Colon (tissue), 2 donors: ENCODE measurements at regions not wholly inside any gene's neighbourhood (a gene's known extent, or its start where the extent isn't known, plus 50 kb on each side); places are given as distances from the start of the nearest gene placed in this dataset.

Experiments used
- FAIRE-seq: peaks from 2 replicates; lab custom pipeline; 2012; peaks lifted over from hg19 to GRCh38; lab: Jason Lieb, UNC
- donor health status: control.
- donor health status: control.

GRCh38 chr6:26216359-26216885, 129.2 kb downstream of the HFE start:
- peak; percentile 94 for FAIRE-seq

DNA sequence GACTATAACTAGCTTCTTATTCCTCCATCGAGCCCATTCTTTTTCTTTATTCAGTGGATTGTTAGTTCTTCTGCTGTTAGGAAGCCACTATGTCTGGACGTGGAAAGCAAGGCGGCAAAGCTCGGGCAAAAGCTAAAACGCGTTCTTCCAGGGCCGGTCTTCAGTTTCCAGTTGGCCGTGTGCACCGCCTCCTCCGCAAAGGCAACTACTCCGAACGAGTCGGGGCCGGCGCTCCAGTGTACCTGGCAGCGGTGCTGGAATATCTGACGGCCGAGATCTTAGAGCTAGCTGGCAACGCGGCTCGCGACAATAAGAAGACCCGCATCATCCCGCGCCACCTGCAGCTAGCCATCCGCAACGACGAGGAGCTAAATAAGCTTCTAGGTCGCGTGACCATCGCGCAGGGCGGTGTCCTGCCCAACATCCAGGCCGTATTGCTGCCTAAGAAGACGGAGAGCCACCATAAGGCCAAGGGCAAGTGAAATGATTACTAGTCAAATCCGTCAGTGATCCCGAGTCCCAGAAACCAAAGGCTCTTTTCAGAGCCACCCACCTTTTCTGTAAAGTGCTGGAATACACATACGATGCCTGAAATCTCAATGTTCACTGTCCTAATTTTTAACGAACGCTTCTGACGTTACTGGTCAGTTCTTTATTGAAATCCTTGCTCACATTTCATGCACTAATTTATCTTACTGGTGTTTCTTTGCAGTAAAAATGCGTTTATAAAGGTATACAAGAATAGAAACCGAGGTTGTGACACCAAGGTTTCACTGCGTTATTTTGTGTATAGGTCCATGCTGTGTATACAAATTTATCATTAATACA, 129.9 kb downstream of the HFE start:
- FAIRE-seq: no peak

- FAIRE-seq: no peak
Measured at GRCh38 chr6:26217714-26218075, 130.5 kb downstream of the HFE start.

DNA sequence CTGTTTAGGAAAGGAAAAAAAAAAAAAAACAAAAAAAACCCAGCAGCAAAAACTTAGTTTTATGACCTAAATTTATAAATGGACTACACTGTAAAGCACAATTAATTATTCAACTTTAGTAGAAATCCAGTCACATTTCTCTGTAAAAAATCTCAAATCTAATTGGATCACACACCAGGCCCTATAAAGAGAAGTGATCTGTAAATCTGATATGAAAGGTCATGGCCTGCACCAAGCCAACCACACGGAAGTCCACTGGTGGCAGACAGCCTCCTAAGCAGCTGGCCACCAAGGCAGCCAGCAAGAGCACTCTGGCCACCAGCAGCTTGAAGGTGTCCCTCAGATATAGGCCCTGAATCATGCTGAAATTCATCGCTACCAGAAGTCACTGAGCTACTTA, 131.6 kb downstream of the HFE start:
- FAIRE-seq: no peak

DNA sequence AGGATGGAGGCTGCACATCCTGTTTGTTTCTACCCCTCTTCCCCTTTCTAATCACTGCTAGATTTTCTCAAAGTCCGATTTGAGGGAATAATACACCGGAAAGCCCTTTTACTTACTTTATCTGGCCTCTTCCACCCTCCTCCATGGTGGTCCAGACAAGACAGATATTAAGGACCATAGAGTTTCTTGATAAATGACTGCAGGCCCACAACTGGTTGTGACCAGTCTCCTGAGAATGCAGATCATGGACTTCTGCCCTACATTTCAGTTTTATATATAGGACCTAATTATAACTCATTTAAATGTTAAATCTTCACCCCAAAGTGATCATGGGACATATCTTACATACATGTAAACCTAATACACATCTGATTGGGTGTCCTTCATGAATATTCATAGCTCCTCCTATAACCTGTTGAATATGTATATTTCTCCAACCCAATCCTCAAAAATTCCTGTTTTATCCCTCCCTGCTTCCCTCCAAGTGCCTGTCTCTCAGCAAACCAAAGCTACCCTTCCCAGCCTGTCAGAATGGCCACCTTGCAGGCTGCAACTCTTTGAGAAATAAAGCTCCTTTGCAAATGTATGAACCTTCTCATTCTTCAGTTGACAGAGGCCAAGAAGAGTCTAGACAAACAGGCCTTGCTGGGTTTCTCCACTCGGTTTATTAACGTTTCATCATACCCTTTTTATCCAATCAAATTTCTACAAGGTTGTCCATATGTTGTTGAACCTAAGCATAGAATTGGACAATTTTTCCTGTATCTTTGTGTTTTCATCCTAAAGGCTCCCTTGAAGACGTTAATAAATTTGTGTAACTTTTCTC, 133.1 kb downstream of the HFE start:
- FAIRE-seq: no peak

- no peak for FAIRE-seq
Measured at GRCh38 chr6:26221186-26221585, 134.0 kb downstream of the HFE start.

DNA sequence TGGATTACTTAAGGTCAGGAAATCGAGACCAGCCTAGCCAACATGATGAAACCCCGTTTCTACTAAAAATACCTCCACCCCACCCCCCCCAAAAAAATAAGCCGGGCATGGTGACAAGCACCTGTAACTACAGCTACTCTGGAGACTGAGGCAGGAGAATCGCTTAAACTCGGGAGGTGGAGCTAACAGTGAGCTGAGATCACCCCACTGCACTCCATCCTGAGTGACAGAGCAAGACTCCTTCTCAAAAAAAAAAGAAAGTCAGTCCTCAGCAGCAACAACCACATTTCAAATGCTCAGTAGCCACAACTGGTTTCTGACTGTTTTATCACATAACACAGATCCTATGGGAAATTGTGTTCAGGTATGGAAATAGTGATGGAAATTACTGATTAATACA, 135.3 kb downstream of the HFE start:
- FAIRE-seq: no peak

- FAIRE-seq: no peak
Measured at GRCh38 chr6:26223228-26223627, 136.0 kb downstream of the HFE start.

- FAIRE-seq: peak; percentile 90
Measured at GRCh38 chr6:26223650-26224546, 136.7 kb downstream of the HFE start.

DNA sequence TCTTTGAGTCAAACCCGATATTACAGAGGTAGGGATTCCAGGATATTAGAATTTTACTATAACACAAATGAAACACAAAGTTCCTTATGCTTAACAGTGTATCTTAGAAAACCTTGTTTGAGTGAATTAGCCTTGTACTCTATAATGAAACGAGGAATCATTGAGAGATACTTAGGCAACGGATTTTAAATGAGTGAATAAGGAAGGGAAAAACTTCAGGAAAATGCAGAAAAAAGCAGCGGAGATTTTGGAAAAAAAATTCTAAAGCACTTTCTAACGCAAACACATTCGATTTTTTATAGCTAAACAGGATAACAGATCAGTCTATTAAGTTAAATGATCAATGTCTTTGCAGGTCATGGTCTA, 137.3 kb downstream of the HFE start:
- FAIRE-seq: no peak

DNA sequence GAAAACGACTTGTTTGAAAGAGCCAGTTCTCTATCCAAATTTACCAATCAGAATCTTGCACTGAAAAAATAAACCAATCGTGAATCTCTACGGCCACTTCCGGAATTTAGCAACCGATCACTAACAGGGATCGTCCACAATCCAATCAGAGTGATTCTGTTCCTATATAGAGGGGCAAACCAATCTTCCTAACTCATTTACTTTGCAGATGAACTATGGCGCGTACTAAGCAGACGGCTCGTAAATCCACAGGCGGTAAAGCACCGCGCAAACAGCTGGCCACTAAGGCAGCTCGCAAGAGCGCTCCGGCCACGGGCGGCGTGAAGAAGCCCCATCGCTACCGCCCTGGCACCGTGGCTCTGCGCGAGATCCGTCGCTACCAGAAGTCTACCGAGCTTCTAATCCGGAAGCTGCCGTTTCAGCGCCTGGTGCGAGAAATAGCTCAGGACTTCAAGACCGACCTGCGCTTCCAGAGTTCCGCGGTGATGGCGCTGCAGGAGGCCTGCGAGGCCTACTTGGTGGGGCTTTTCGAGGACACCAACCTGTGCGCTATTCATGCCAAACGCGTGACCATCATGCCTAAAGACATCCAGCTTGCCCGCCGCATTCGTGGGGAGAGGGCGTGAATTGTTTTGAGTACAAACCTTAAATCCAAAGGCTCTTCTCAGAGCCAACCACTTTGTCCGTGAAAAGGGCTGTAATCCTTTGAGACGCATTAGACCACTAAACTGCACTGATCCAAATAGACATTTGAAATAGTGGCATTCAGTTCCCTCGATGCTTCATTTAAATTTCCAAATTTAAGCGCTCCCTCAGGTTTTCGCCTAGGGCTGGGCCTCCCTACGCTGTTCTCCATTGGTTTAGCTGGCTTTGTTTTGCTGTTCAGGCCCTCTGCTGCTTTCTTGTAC, 138.0 kb downstream of the HFE start:
- FAIRE-seq: no peak

- no peak for FAIRE-seq
Measured at GRCh38 chr6:26225848-26226578, 138.8 kb downstream of the HFE start.

DNA sequence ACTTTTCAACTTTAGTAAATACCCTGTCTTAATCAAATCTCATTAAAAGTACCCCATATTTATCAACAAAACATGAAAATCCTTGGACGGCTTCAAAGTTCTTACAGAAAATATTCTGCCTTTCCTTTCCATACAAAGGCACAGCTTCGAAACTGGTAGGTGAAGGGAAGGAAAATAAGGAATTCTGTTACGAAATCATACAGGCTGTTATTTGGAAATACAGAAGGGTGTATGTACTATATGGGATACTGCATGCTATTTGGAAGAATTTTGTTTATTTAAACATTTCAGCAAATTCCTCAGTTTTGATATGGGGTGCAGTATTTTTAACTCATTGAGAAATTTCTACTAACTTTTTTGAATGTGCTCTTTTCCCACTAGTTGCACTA, 138.4 kb upstream of the BTN3A2 start:
- FAIRE-seq: no peak

GRCh38 chr6:26230351-26230750, 134.6 kb upstream of the BTN3A2 start:
- FAIRE-seq: no peak

GRCh38 chr6:26231006-26231587, 133.9 kb upstream of the BTN3A2 start:
- FAIRE-seq: no peak

DNA sequence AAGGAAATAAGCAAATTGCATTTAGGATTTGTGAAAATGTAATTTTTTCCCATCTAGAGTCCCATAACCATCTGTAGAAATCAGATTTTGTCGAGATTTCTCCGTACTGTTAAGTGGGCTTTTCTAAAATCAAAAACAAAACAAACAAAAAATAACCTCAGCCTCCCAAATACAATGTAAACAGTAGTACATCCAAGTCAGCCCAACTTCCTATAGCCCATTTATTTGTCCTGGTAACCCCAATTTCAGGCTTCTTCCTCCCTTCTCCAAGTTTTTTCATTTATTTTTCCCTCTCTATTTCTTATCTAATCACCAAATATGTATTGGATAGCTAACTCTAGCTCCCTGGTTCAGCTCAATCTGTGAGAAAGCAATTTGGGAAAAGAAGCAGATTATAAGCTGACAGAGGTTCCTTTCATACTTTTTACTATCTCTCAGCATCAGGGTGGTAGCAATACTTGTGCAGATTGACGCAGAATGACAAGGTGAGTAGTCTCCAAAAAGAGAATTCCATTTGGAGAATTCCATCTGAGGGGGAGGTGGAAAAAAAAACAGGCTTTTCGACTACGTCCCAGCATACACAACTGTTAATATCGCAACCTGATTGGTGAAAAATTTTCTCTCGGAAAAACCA, 132.6 kb upstream of the BTN3A2 start:
- FAIRE-seq: no peak

DNA sequence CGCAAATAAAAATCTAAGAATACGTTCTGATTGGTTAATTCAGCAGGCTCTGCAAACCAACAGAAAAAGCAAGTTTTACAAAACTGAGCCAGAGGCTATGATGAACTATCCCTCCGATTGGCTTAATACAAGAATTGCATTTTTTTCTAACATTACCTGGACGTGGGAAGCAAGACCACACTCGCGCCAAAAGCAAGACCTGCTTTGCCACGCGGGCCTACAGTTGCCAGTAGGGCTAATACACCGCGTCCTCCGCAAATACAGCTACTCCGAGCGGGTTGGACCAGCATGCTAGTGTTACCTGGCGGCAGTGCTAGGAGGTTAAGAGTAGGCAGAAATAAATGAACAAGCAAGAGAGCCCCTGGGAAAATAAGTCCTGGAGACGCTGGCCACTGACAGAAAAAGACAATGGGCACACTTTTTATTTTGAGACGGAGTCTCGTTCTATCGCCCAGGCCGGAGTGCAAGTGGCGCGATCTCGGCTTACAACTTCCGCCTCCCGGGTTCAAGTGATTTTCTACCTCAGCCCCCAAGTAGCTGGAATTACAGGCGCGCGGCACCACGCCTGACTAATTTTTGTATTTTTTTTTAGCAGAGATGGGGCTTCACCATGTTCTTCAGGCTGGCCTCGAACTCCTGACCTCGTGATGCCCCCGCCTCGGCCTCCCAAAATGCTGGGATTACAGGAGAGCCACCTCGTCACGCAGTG, 131.9 kb upstream of the BTN3A2 start:
- FAIRE-seq: no peak

DNA sequence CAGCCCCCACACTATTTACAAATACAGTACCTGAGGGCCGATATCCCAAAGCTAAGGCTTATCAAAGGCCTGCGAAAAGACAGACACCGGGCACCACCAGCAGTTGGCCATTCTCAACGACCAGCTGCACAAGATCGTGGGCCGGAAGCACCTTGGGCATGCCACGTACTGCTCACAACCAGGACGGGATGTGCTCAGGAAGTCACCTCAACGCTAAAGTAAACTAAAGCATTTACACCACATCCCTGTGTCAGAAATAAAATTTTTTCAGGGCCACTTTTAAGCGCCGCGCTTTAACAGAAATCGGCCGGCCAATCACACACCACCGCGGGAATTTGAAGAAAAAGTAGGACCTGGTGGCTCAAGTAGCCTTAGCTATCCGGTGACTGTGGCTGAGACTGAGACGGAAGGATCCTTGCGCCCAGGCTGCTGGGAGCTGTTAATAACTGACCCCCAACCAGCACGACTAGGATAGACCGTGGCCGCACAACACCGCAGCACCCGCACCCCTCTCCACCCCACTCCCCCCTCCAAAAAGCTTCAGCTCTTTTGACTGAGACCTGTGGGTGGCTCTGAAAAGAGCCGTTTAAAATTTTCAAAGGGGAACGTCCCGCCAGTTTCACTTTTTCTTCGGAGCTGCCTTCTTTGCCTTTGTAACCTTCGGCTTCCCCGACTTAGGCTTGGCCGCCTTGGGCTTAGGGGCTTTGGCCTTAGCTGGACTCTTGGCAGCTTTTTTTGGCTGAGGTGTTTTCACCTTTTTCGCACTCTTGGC, 131.2 kb upstream of the BTN3A2 start:
- FAIRE-seq: no peak
